Neutrophil (primary cell): ENCODE measurements at regions not wholly inside any gene's neighbourhood (a gene's known extent, or its start where the extent isn't known, plus 50 kb on each side); places are given as distances from the start of the nearest gene placed in this dataset.

ENCODE experiments used
- H3K27ac ChIP-seq: fragments of 200-600 bp; sonication (generic); 2 replicates; pipeline ENCODE4 v1.5.1; 2016; ENCODE audit warnings: mild to moderate bottlenecking, moderate library complexity
- H3K27me3 ChIP-seq: fragments of 200-600 bp; sonication (generic); 2 replicates; pipeline ENCODE4 v1.6.0; 2016; ENCODE audit warnings: mild to moderate bottlenecking
- H3K36me3 ChIP-seq: fragments of 200-600 bp; sonication (generic); 2 replicates; pipeline ENCODE4 v1.5.1; 2017
- H3K4me1 ChIP-seq, 2 experiments: fragments of 200-600 bp in 1 of 2; sonication (generic) in 1 of 2; 1 replicate in 1 of 2; 2 replicates in 1 of 2; pipeline versions ENCODE4 v1.5.1 to v1.6.1; 2013 to 2016; ENCODE audit warnings: low read depth in 1 of 2, low read length in 1 of 2, mild to moderate bottlenecking in 1 of 2, moderate library complexity in 1 of 2; ENCODE audit not compliant: control insufficient read depth in 1 of 2, insufficient read depth in 1 of 2
- H3K4me3 ChIP-seq, 2 experiments: fragments of 200-600 bp in 1 of 2; sonication (generic) in 1 of 2; 1 replicate in 1 of 2; 2 replicates in 1 of 2; pipeline ENCODE4 v1.5.1; 2013 to 2016; ENCODE audit warnings: low read depth in 1 of 2, low read length in 1 of 2, mild to moderate bottlenecking in 1 of 2, moderate library complexity in 1 of 2
- H3K9me3 ChIP-seq: fragments of 200-600 bp; sonication (generic); 2 replicates; pipeline ENCODE4 v1.5.1; 2016
- CTCF ChIP-seq: fragments of 200-600 bp; sonication (generic); IDR thresholded peaks from 2 replicates; pipeline ENCODE4 v1.5.1; 2016; ENCODE audit warnings: antibody characterized with exemption

- Histone ChIP-seq H3K9me3 (no peaks in the 10 kb centered on the region), H3K27me3 (no peaks in the 10 kb centered on the region), H3K4me1 (no peaks in the 10 kb centered on the region), H3K27ac (no peak overlapping the region), H3K4me3 (no peak overlapping the region), H3K36me3 (no peaks in the 10 kb centered on the region)
- no peak for TF ChIP-seq CTCF
Observed at GRCh38 chr2:223530811-223531210, 71.3 kb downstream of the SCG2 start.

- no peak overlapping the region for H3K27ac ChIP-seq
- no peak for TF ChIP-seq CTCF
Observed at GRCh38 chr2:223532161-223532560, 70.0 kb downstream of the SCG2 start.

GRCh38 chr2:223532712-223533111 lies 69.4 kb downstream of the SCG2 start:
- Histone ChIP-seq H3K36me3 (no peaks in the 10 kb centered on the region), H3K4me1 (no peaks in the 10 kb centered on the region), H3K27me3 (no peaks in the 10 kb centered on the region), H3K27ac (no peak overlapping the region), H3K9me3 (no peaks in the 10 kb centered on the region), H3K4me3 (no peak overlapping the region)
- TF ChIP-seq CTCF = no peak

More at GRCh38 chr2:223532161-223532560, 70.0 kb downstream of the SCG2 start:
- Histone ChIP-seq H3K4me1 (no peaks in the 10 kb centered on the region), H3K9me3 (no peaks in the 10 kb centered on the region), H3K27me3 (no peaks in the 10 kb centered on the region), H3K36me3 (no peaks in the 10 kb centered on the region), H3K4me3 (no peak overlapping the region)

GRCh38 chr2:223536546-223536945 lies 65.6 kb downstream of the SCG2 start:
- Histone ChIP-seq H3K4me3 (no peak overlapping the region), H3K36me3 (no peaks in the 10 kb centered on the region), H3K27ac (no peak overlapping the region), H3K9me3 (no peaks in the 10 kb centered on the region), H3K27me3 (no peaks in the 10 kb centered on the region), H3K4me1 (peaks cover 3 to 4% of the 10 kb centered on the region in 2 experiments)
- TF ChIP-seq CTCF = no peak

- Histone ChIP-seq H3K27me3 (no peaks in the 10 kb centered on the region), H3K36me3 (no peaks in the 10 kb centered on the region), H3K9me3 (no peaks in the 10 kb centered on the region), H3K27ac (no peak overlapping the region), H3K4me3 (no peak overlapping the region), H3K4me1 (peaks cover 3 to 4% of the 10 kb centered on the region in 2 experiments)
- no peak for TF ChIP-seq CTCF
Observed at GRCh38 chr2:223537115-223537514, 65.0 kb downstream of the SCG2 start.
